Kidney epithelial cell (primary cell): ENCODE measurements at regions not wholly inside any gene's neighbourhood (a gene's known extent, or its start where the extent isn't known, plus 50 kb on each side); places are given as distances from the start of the nearest gene placed in this dataset.

Experiments used
- DNase-seq: peaks from one replicate; pipeline ENCODE4 v3.0.0-alpha.2; 2010; ENCODE audit warnings: low read depth
- H3K27me3 ChIP-seq: 2 replicates; pipeline ENCODE4 v1.6.0; 2011; ENCODE audit warnings: low read length; ENCODE audit not compliant: control insufficient read depth, insufficient read depth
- H3K36me3 ChIP-seq: 2 replicates; pipeline ENCODE4 v1.5.1; 2011; ENCODE audit warnings: low read length; ENCODE audit not compliant: control insufficient read depth, insufficient read depth
- H3K4me3 ChIP-seq: 2 replicates; pipeline ENCODE4 v1.5.1; 2011; ENCODE audit warnings: low read depth, mild to moderate bottlenecking, control low read depth, low read length
- TF ChIP-seq, protein P1 (sequence below): IDR thresholded peaks from 2 replicates; pipeline ENCODE4 v1.5.1; 2011; ENCODE audit warnings: mild to moderate bottlenecking, moderate library complexity, low read length, control low read depth, inconsistent platforms; ENCODE audit not compliant: insufficient read depth, poor library complexity, severe bottlenecking

DNA sequence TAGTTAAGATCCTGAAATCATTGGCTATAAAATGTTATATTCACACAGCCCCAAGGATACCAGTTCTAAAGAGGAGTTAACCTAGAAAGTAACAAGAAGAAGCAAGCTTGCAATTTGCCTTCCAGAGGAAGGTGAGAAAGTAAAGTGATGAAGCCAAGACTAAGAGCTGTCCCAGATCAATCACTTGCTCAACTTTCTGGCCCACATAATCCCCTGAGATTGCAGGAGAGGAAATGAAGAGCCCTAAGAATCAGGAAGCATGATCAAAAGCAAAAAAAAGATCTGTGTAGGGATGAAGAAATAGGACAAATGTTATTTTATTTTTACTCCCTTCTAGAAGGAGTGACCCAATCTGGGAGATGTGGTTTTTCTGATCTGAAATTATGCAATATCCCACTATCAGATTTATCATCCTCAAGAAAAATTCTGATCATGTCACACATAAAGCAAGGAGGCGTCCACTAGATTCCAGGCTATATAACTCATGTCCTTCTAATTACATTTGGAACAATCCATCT is 180.3 kb upstream of the GUCY1A2 start:
- no peak overlapping the region for H3K4me3 ChIP-seq
- DNase-seq, result no peak
- TF ChIP-seq, protein P1, sequence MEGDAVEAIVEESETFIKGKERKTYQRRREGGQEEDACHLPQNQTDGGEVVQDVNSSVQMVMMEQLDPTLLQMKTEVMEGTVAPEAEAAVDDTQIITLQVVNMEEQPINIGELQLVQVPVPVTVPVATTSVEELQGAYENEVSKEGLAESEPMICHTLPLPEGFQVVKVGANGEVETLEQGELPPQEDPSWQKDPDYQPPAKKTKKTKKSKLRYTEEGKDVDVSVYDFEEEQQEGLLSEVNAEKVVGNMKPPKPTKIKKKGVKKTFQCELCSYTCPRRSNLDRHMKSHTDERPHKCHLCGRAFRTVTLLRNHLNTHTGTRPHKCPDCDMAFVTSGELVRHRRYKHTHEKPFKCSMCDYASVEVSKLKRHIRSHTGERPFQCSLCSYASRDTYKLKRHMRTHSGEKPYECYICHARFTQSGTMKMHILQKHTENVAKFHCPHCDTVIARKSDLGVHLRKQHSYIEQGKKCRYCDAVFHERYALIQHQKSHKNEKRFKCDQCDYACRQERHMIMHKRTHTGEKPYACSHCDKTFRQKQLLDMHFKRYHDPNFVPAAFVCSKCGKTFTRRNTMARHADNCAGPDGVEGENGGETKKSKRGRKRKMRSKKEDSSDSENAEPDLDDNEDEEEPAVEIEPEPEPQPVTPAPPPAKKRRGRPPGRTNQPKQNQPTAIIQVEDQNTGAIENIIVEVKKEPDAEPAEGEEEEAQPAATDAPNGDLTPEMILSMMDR, result no peak

DNA sequence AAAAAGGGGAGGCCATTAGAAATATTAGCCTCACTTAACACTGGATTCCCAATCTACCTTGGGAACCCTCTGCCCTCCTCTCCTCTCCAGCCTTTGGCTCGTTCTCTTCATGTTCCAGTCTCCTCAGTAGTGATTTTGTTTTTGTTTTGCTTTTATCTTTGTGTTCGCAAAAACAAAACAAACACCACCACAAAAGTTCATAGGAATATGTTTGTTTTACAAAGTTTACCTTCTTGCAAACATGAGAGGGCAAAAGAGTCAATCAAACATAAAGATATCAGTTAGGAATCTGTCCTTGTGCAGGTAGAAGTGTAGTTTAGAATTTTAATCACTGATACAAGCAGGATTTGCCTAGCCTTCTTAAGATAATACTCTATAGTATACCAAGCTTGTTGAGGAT is 179.7 kb upstream of the GUCY1A2 start:
- no peaks in the 10 kb centered on the region for H3K36me3 ChIP-seq
- TF ChIP-seq, protein P1, result no peak
- no peaks in the 10 kb centered on the region for H3K27me3 ChIP-seq
- H3K4me3 ChIP-seq, result no peak overlapping the region
- DNase-seq, result no peak

More for the DNA sequence above, 180.3 kb upstream of the GUCY1A2 start:
- Histone ChIP-seq H3K36me3 (no peaks in the 10 kb centered on the region), H3K27me3 (no peaks in the 10 kb centered on the region)

GRCh38 chr11:107196732-107197131 is 178.5 kb upstream of the GUCY1A2 start:
- Histone ChIP-seq H3K4me3 (no peak overlapping the region), H3K27me3 (no peaks in the 10 kb centered on the region), H3K36me3 (no peaks in the 10 kb centered on the region)
- TF ChIP-seq, protein P1, result no peak
- no peak for DNase-seq

DNA sequence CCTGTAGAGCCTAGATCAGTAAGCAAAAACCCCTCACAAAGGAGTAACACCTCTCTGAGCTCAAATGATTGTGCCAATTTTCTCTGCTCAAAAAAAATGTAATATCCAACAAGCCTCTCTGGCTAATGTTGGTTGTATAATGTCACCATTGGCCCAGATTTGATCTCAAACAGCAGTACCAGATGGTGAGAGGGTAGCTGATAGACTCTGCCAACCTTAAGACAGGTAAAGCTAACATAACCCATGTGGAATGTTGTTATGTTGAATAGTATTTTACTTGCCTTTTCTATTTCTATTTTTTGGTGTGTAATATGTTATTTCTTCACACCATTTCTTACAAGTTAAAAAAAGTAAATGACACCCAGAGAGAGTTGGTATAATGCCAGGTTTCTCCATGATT is 166.7 kb upstream of the GUCY1A2 start:
- TF ChIP-seq, protein P1, result no peak
- DNase-seq, result no peak

GRCh38 chr11:107183953-107184352 is 165.7 kb upstream of the GUCY1A2 start:
- DNase-seq, result no peak
- TF ChIP-seq, protein P1, result no peak
- Histone ChIP-seq H3K27me3 (no peaks in the 10 kb centered on the region), H3K4me3 (no peak overlapping the region), H3K36me3 (no peaks in the 10 kb centered on the region)

More for the DNA sequence above, 166.7 kb upstream of the GUCY1A2 start:
- Histone ChIP-seq H3K27me3 (no peaks in the 10 kb centered on the region), H3K36me3 (no peaks in the 10 kb centered on the region), H3K4me3 (no peak overlapping the region)

- Histone ChIP-seq H3K4me3 (no peak overlapping the region), H3K27me3 (no peaks in the 10 kb centered on the region), H3K36me3 (no peaks in the 10 kb centered on the region)
- no peak for DNase-seq
- TF ChIP-seq, protein P1, result no peak
Measured at GRCh38 chr11:107182978-107183377, 164.7 kb upstream of the GUCY1A2 start.
